Astrocyte (in vitro differentiated cells and primary cell): ENCODE measurements at regions not wholly inside any gene's neighbourhood (a gene's known extent, or its start where the extent isn't known, plus 50 kb on each side); places are given as distances from the start of the nearest gene placed in this dataset.
A peak's percentile ranks its signal among the peaks of the same experiment; 100 is the strongest.

Source experiments
- DNase-seq: peaks from one replicate; pipeline ENCODE4 v3.0.0-alpha.2; 2010; ENCODE audit warnings: low read depth
- FAIRE-seq: peaks from 2 replicates; lab custom pipeline; 2011; peaks lifted over from hg19 to GRCh38; lab: Jason Lieb, UNC
- H2AFZ ChIP-seq: 2 replicates; pipeline ENCODE4 v1.6.0; 2012; ENCODE audit warnings: low read depth, low read length, inconsistent platforms
- H3K27ac ChIP-seq: 2 replicates; pipeline ENCODE4 v1.5.1; 2011; ENCODE audit warnings: low read depth, low read length, inconsistent platforms
- H3K27me3 ChIP-seq: 2 replicates; pipeline ENCODE4 v1.6.0; 2011; ENCODE audit warnings: low read length, inconsistent platforms; ENCODE audit not compliant: insufficient read depth
- H3K36me3 ChIP-seq: 2 replicates; pipeline ENCODE4 v1.5.1; 2011; ENCODE audit warnings: low read length, inconsistent platforms; ENCODE audit not compliant: insufficient read depth
- H3K4me1 ChIP-seq: 2 replicates; pipeline ENCODE4 v1.5.1; 2011; ENCODE audit warnings: low read length, inconsistent platforms; ENCODE audit not compliant: insufficient read depth
- H3K4me2 ChIP-seq: 2 replicates; pipeline ENCODE4 v1.6.0; 2012; ENCODE audit warnings: low read length, inconsistent platforms
- H3K4me3 ChIP-seq: 2 replicates; pipeline ENCODE4 v1.5.1; 2011; ENCODE audit warnings: low read depth, mild to moderate bottlenecking, low read length, inconsistent platforms; ENCODE audit not compliant: insufficient read depth
- H3K79me2 ChIP-seq: 2 replicates; pipeline ENCODE4 v1.6.0; 2012; ENCODE audit warnings: mild to moderate bottlenecking, low read length, inconsistent platforms; ENCODE audit not compliant: insufficient read depth
- H3K9ac ChIP-seq: 2 replicates; pipeline ENCODE4 v1.6.0; 2012; ENCODE audit warnings: mild to moderate bottlenecking, low read length, inconsistent platforms
- H3K9me3 ChIP-seq: 2 replicates; pipeline ENCODE4 v1.5.1; 2012; ENCODE audit warnings: low read depth, mild to moderate bottlenecking, low read length, inconsistent platforms; ENCODE audit not compliant: insufficient read depth
- H4K20me1 ChIP-seq: 2 replicates; pipeline ENCODE4 v1.6.0; 2012; ENCODE audit warnings: low read length, inconsistent platforms; ENCODE audit not compliant: insufficient read depth
- H3K27ac Mint-ChIP-seq: one replicate; pipeline ENCODE4 v1.8.0; 2021; ENCODE audit warnings: mild to moderate bottlenecking, mixed read lengths; ENCODE audit not compliant: unreplicated experiment
- H3K27me3 Mint-ChIP-seq: one replicate; pipeline ENCODE4 v1.8.0; 2021; ENCODE audit warnings: low read depth, mixed read lengths; ENCODE audit not compliant: unreplicated experiment
- H3K36me3 Mint-ChIP-seq: one replicate; pipeline ENCODE4 v1.8.0; 2021; ENCODE audit warnings: low read depth, mixed read lengths; ENCODE audit not compliant: unreplicated experiment
- H3K4me1 Mint-ChIP-seq: one replicate; pipeline ENCODE4 v1.8.0; 2021; ENCODE audit warnings: low read depth, mixed read lengths; ENCODE audit not compliant: unreplicated experiment
- H3K4me3 Mint-ChIP-seq: one replicate; pipeline ENCODE4 v1.8.0; 2021; ENCODE audit warnings: mild to moderate bottlenecking, moderate library complexity, mixed read lengths; ENCODE audit not compliant: unreplicated experiment
- H3K9me3 Mint-ChIP-seq: one replicate; pipeline ENCODE4 v1.8.0; 2021; ENCODE audit warnings: mild to moderate bottlenecking, mixed read lengths; ENCODE audit not compliant: unreplicated experiment
- EZH2 ChIP-seq: IDR thresholded peaks from 2 replicates; pipeline ENCODE4 v1.6.1; 2012; ENCODE audit warnings: mild to moderate bottlenecking, low read length, inconsistent platforms; ENCODE audit not compliant: insufficient read depth
- TF ChIP-seq, protein P1 (sequence below): IDR thresholded peaks from 2 replicates; pipeline ENCODE4 v1.5.1; 2011; ENCODE audit warnings: low read depth, mild to moderate bottlenecking, inconsistent platforms, low read length, moderate library complexity; ENCODE audit not compliant: insufficient read depth

DNA sequence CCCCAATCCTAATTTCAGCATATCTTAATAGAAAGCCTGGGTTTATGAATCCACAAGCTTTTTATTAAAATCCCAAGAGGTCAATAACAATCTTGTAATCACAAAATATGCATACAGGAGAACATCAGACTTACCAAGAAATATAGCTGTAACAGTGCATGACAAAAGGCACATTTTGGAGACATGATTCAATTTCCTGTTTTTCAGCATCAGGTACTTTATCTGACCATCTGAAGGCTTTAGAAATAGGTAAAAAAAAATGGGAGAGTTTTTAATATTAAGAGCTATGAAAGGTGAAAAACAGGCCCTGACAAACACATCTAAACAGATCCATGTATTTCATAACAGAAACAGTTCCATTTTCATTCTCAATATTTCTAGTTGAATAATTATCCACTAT, 89.9 kb upstream of the EFEMP1 start:
- no peaks in the 10 kb centered on the region for H3K27me3 ChIP-seq
- H3K4me2 ChIP-seq = no peak overlapping the region
- no peak overlapping the region for H2AFZ ChIP-seq
- DNase-seq (no peak), FAIRE-seq (peak; percentile 9)
- no peaks in the 10 kb centered on the region for H3K36me3 ChIP-seq
- no peak overlapping the region for H3K4me3 ChIP-seq
- no peak overlapping the region for H3K4me3 Mint-ChIP-seq
- no peaks in the 10 kb centered on the region for H4K20me1 ChIP-seq
- no peaks in the 10 kb centered on the region for H3K27me3 Mint-ChIP-seq
- no peak overlapping the region for H3K9ac ChIP-seq
- H3K9me3 Mint-ChIP-seq = no peaks in the 10 kb centered on the region
- peaks cover 10% of the 10 kb centered on the region for H3K4me1 ChIP-seq
- TF ChIP-seq EZH2 = no peak
- TF ChIP-seq, protein P1, sequence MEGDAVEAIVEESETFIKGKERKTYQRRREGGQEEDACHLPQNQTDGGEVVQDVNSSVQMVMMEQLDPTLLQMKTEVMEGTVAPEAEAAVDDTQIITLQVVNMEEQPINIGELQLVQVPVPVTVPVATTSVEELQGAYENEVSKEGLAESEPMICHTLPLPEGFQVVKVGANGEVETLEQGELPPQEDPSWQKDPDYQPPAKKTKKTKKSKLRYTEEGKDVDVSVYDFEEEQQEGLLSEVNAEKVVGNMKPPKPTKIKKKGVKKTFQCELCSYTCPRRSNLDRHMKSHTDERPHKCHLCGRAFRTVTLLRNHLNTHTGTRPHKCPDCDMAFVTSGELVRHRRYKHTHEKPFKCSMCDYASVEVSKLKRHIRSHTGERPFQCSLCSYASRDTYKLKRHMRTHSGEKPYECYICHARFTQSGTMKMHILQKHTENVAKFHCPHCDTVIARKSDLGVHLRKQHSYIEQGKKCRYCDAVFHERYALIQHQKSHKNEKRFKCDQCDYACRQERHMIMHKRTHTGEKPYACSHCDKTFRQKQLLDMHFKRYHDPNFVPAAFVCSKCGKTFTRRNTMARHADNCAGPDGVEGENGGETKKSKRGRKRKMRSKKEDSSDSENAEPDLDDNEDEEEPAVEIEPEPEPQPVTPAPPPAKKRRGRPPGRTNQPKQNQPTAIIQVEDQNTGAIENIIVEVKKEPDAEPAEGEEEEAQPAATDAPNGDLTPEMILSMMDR = no peak
- no peak overlapping the region for H3K27ac Mint-ChIP-seq
- no peaks in the 10 kb centered on the region for H3K9me3 ChIP-seq
- no peak overlapping the region for H3K27ac ChIP-seq
- no peaks in the 10 kb centered on the region for H3K36me3 Mint-ChIP-seq
- H3K79me2 ChIP-seq = no peaks in the 10 kb centered on the region
- peaks cover 6% of the 10 kb centered on the region for H3K4me1 Mint-ChIP-seq

DNA sequence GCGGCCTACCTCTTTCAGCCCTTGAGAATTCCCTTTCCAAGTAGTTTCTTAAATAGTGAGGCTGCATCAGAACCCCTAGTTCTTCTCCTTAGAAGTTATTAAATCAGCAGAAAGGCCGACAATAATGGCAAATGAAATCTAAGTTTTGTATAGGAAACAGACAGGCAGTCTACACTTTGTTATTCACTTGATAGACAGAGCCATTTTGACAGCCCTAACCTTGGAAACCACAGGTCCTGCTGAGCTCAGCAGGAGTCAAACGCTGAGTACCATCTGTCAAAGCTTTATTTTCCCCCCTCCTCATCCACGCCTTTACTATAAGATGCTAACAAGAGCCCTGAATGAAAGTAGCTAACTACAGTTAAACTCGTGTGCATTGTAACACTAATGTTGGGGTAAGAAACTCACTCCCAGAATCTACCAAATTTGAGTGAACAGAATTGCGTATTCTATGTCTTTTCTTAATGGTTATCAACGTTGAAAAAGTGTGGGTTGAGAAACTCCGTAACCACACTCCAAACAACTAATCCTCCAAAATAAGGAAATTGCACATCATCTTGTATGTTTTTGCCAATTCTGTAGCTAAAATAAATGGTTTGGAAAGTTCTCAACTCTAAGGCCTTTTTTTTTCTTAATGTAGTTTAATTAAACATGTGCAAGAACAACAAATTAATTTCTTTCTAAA, 90.6 kb upstream of the EFEMP1 start:
- no peak overlapping the region for H3K4me3 Mint-ChIP-seq

DNA sequence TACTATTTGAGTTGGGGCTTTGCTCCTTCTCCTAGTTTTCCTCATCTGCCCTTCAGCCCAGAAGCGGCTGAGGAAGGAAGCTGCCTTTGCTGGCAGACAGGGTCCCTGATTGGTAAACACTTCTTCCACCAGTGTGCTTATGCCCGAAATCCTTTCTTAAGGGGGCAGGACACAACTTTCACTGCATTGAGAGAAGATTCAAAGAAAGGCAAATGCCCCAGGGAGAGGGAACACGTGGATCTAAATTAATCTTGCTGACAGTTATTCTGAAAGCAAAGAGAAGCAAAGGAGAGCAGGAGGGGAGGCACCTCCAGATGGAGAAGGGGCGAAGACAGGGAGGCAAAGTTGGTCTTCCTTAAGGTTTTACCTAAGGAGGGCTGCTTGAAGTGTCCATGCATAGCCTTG, 92.1 kb upstream of the EFEMP1 start:
- FAIRE-seq (no peak), DNase-seq (no peak)
- peak overlapping the region; percentile 29 for H2AFZ ChIP-seq
- TF ChIP-seq EZH2 = no peak
- TF ChIP-seq, protein P1 = no peak
- no peaks in the 10 kb centered on the region for H3K4me1 ChIP-seq
- H3K4me3 ChIP-seq = no peak overlapping the region
- no peaks in the 10 kb centered on the region for H3K27me3 ChIP-seq
- H3K4me2 ChIP-seq = no peak overlapping the region
- H3K9me3 ChIP-seq = no peaks in the 10 kb centered on the region
- no peak overlapping the region for H3K9ac ChIP-seq
- H4K20me1 ChIP-seq = no peaks in the 10 kb centered on the region
- Mint-ChIP-seq H3K4me3 (no peak overlapping the region), H3K36me3 (no peaks in the 10 kb centered on the region), H3K9me3 (no peaks in the 10 kb centered on the region), H3K27me3 (no peaks in the 10 kb centered on the region), H3K4me1 (peaks cover 6% of the 10 kb centered on the region), H3K27ac (no peak overlapping the region)
- no peaks in the 10 kb centered on the region for H3K36me3 ChIP-seq
- no peak overlapping the region for H3K27ac ChIP-seq
- H3K79me2 ChIP-seq = no peaks in the 10 kb centered on the region

More for the DNA sequence above, 90.6 kb upstream of the EFEMP1 start:
- Histone ChIP-seq H3K4me3 (no peak overlapping the region), H3K4me1 (peaks cover 5% of the 10 kb centered on the region), H3K4me2 (no peak overlapping the region), H3K79me2 (no peaks in the 10 kb centered on the region), H3K27ac (no peak overlapping the region), H3K27me3 (no peaks in the 10 kb centered on the region), H4K20me1 (no peaks in the 10 kb centered on the region), H2AFZ (peak overlapping the region; percentile 38), H3K9me3 (no peaks in the 10 kb centered on the region), H3K36me3 (no peaks in the 10 kb centered on the region), H3K9ac (no peak overlapping the region)
- H3K4me1 Mint-ChIP-seq = peaks cover 6% of the 10 kb centered on the region
- no peak overlapping the region for H3K27ac Mint-ChIP-seq
- TF ChIP-seq EZH2 = no peak
- TF ChIP-seq, protein P1 = no peak
- no peaks in the 10 kb centered on the region for H3K27me3 Mint-ChIP-seq
- no peaks in the 10 kb centered on the region for H3K9me3 Mint-ChIP-seq
- DNase-seq (no peak), FAIRE-seq (no peak)
- no peaks in the 10 kb centered on the region for H3K36me3 Mint-ChIP-seq
